SJSA1 (cell line): ENCODE measurements at regions not wholly inside any gene's neighbourhood (a gene's known extent, or its start where the extent isn't known, plus 50 kb on each side); places are given as distances from the start of the nearest gene placed in this dataset.
"Not testable (repeated sequence)": the region's sequence is repeated elsewhere in the genome, so short reads cannot be mapped to it uniquely, and the experiment has no call there.

ENCODE experiments used
- DNase-seq, 2 experiments: peaks; one replicate each; pipeline ENCODE4 v3.0.0-alpha.2; 2015 to 2020; ENCODE audit warnings: low spot score in 2 of 2, low read depth in 1 of 2
- H3K27ac ChIP-seq: fragments of 250-450 bp; sonication (Bioruptor Pico); 2 replicates; pipeline ENCODE4 v1.5.1; 2020; ENCODE audit warnings: mild to moderate bottlenecking, moderate library complexity
- H3K27me3 ChIP-seq: fragments of 250-450 bp; sonication (Bioruptor Pico); replicated peaks from 2 replicates; pipeline ENCODE4 v1.5.1; 2020; ENCODE audit warnings: mild to moderate bottlenecking, moderate library complexity
- H3K36me3 ChIP-seq: fragments of 250-450 bp; sonication (Bioruptor Pico); 2 replicates; pipeline ENCODE4 v1.5.1; 2020; ENCODE audit warnings: mild to moderate bottlenecking
- H3K4me1 ChIP-seq: fragments of 250-450 bp; sonication (Bioruptor Pico); replicated peaks from 2 replicates; pipeline ENCODE4 v1.6.1; 2021; ENCODE audit warnings: mild to moderate bottlenecking
- H3K4me3 ChIP-seq: fragments of 250-450 bp; sonication (Bioruptor Pico); 2 replicates; pipeline ENCODE4 v1.5.1; 2020; ENCODE audit warnings: mild to moderate bottlenecking
- H3K9me3 ChIP-seq: fragments of 250-450 bp; sonication (Bioruptor Pico); replicated peaks from 2 replicates; pipeline ENCODE4 v1.5.1; 2020; ENCODE audit warnings: mild to moderate bottlenecking

DNA sequence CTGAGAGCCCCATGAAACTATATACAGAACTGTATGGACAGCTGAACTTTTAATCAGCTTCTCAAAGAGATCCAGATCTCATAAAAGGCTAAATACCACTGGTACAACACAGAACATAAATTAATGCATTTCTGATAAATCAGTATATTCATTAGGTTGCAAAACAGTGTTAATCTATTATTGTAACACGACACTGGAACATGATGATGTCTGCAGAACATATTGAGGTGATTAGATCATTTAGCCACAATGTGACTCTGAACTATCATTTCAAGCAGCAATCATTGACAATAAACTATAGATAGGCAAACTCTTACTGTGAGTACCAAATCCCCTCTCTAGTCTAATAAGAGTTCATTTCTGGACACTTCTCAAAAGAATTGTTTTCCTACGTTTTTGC is 50.3 kb downstream of the GASK1B start:
- no peak overlapping the region for H3K4me3 ChIP-seq
- H3K36me3 ChIP-seq: no peaks in the 10 kb centered on the region
- DNase-seq: no peak
- no peaks in the 10 kb centered on the region for H3K9me3 ChIP-seq
- no peaks in the 10 kb centered on the region for H3K4me1 ChIP-seq
- H3K27me3 ChIP-seq: no peaks in the 10 kb centered on the region; the same call in 1 of the 2 replicates
- no peak overlapping the region for H3K27ac ChIP-seq

DNA sequence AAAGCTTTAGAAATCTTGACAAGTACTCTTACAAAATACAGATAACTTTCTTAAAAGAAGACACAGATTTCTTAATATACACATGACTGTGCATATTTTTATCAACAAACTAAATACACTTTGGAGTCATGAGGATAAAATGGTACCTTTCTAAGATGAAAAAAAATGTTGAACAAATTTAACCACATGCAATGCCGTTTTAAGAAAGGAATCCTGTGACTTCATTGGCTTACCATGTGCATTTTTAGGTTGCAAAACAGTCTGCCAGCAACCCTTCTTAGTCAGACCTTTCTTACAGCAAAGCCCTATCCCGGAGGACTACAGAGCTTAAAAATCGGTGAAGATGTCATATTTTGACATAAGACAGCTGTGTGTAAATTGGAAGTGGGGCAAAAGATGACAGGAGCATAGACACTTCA is 51.7 kb downstream of the GASK1B start:
- Histone ChIP-seq H3K4me1 (no peaks in the 10 kb centered on the region), H3K27me3 (no peaks in the 10 kb centered on the region), H3K9me3 (no peaks in the 10 kb centered on the region), H3K36me3 (no peaks in the 10 kb centered on the region), H3K4me3 (no peak overlapping the region), H3K27ac (no peak overlapping the region)
- DNase-seq: peak in 1 of 2 experiments; percentile 18

- H3K4me3 ChIP-seq: not testable (repeated sequence)
Observed at GRCh38 chr4:158120645-158121151, 52.1 kb downstream of the GASK1B start.

GRCh38 chr4:158112611-158113010 is 60.2 kb downstream of the GASK1B start:
- Histone ChIP-seq H3K9me3 (no peaks in the 10 kb centered on the region), H3K27ac (no peak overlapping the region), H3K4me3 (no peak overlapping the region), H3K4me1 (no peaks in the 10 kb centered on the region), H3K36me3 (no peaks in the 10 kb centered on the region), H3K27me3 (no peaks in the 10 kb centered on the region)
- DNase-seq: no peak

More at GRCh38 chr4:158120645-158121151, 52.1 kb downstream of the GASK1B start:
- DNase-seq, H3K36me3 ChIP-seq, H3K27ac ChIP-seq, H3K4me1 ChIP-seq, H3K27me3 ChIP-seq, H3K9me3 ChIP-seq: not testable (repeated sequence)

DNA sequence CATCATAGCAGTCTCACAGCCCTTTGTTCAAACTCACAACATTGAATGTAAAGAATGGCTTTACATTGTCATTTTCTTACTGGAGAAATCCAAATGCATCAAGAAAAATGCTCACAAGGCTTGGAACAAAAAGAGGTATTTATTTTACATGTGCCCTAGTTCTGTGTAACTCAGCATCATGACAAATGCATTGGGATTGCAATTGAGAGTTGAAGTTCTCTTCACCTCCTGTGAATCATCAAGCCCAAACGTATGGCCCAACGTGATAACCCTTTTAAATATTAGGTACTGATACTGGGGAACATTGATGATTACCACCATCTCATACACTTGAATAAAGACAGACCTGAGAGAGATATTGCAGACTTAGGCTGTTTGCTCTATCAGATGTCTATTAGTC is 61.6 kb downstream of the GASK1B start:
- Histone ChIP-seq H3K27ac (no peak overlapping the region), H3K9me3 (no peaks in the 10 kb centered on the region), H3K4me1 (no peaks in the 10 kb centered on the region), H3K36me3 (no peaks in the 10 kb centered on the region), H3K4me3 (no peak overlapping the region), H3K27me3 (no peaks in the 10 kb centered on the region)
- DNase-seq: no peak

- H3K36me3 ChIP-seq: no peaks in the 10 kb centered on the region
- H3K4me3 ChIP-seq: no peak overlapping the region
- no peak overlapping the region for H3K27ac ChIP-seq
- H3K27me3 ChIP-seq: no peaks in the 10 kb centered on the region
- no peaks in the 10 kb centered on the region for H3K4me1 ChIP-seq
- no peaks in the 10 kb centered on the region for H3K9me3 ChIP-seq
- no peak for DNase-seq
Observed at GRCh38 chr4:158102904-158103303, 69.9 kb downstream of the GASK1B start.

- Histone ChIP-seq H3K27me3 (no peaks in the 10 kb centered on the region), H3K9me3 (no peaks in the 10 kb centered on the region)
Observed at GRCh38 chr4:158099686-158100085, 73.1 kb downstream of the GASK1B start.

GRCh38 chr4:158098802-158099201 is 74.0 kb downstream of the GASK1B start:
- H3K9me3 ChIP-seq: no peaks in the 10 kb centered on the region
- H3K36me3 ChIP-seq: no peaks in the 10 kb centered on the region
- H3K4me1 ChIP-seq: no peaks in the 10 kb centered on the region
- no peak for DNase-seq
- H3K27me3 ChIP-seq: no peaks in the 10 kb centered on the region
- no peak overlapping the region for H3K4me3 ChIP-seq
- no peak overlapping the region for H3K27ac ChIP-seq

More at GRCh38 chr4:158099686-158100085, 73.1 kb downstream of the GASK1B start:
- H3K36me3 ChIP-seq: no peaks in the 10 kb centered on the region
- no peak overlapping the region for H3K27ac ChIP-seq
- no peak overlapping the region for H3K4me3 ChIP-seq
- no peaks in the 10 kb centered on the region for H3K4me1 ChIP-seq
- no peak for DNase-seq

GRCh38 chr4:158094413-158095134 is 78.3 kb downstream of the GASK1B start:
- Histone ChIP-seq H3K36me3 (no peaks in the 10 kb centered on the region), H3K27me3 (no peaks in the 10 kb centered on the region), H3K4me3 (no peak overlapping the region), H3K9me3 (no peaks in the 10 kb centered on the region), H3K4me1 (no peaks in the 10 kb centered on the region), H3K27ac (no peak overlapping the region)
- DNase-seq: no peak

DNA sequence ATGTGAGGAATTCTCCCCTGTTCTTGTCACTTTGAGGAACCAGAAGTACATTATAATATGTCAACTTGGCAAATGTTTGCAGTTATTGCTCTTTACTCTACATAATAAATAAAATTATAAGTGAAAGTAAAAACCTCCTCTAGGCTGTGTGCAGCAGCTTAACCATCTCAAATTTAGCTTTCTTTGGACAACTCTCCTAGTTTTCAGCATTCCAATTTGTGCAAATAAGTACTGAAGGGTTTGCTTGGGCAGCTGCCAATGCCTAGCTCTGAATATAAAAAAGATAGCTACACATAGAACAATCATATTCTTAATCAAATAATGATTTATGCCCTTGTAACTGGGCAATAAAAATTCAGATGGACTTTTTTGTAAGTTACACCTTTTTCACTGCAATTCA is 82.5 kb downstream of the GASK1B start:
- Histone ChIP-seq H3K27me3 (no peaks in the 10 kb centered on the region), H3K36me3 (no peaks in the 10 kb centered on the region), H3K4me1 (no peaks in the 10 kb centered on the region), H3K4me3 (no peak overlapping the region), H3K27ac (no peak overlapping the region), H3K9me3 (no peaks in the 10 kb centered on the region)
- DNase-seq: no peak

DNA sequence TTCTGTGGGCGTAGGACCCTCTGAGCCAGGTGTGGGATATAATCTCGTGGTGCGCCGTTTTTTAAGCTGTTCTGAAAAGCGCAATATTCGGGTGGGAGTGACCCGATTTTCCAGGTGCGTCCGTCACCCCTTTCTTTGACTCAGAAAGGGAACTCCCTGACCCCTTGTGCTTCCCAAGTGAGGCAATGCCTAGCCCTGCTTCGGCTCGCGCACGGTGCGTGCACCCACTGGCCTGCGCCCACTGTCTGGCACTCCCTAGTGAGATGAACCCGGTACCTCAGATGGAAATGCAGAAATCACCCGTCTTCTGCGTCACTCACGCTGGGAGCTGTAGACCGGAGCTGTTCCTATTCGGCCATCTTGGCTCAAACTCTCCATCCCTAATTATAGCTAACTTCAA is 82.9 kb downstream of the GASK1B start:
- H3K27me3 ChIP-seq, H3K36me3 ChIP-seq, DNase-seq, H3K9me3 ChIP-seq, H3K4me1 ChIP-seq, H3K4me3 ChIP-seq, H3K27ac ChIP-seq: not testable (repeated sequence)

DNA sequence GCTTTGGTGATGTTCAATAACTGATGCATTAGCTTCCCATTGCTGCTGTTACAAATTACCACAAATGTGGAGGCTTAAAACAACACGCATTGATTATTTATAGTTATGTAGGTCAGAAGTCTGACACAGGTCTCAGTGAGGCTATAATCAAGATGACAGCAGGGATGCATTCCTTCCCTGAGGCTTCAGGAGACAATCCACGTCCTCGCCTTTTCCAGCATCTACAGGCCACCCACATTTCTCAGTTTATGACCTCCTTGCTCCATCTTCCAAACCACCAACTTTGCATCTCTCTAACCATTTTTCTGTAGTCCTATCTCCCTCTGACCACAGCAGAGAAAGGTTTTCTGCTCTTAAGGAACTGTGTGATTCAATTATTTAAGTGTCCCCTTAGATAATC is 92.5 kb downstream of the GASK1B start:
- Histone ChIP-seq H3K36me3 (no peaks in the 10 kb centered on the region), H3K4me3 (no peak overlapping the region), H3K4me1 (no peaks in the 10 kb centered on the region), H3K9me3 (no peaks in the 10 kb centered on the region), H3K27me3 (no peaks in the 10 kb centered on the region), H3K27ac (no peak overlapping the region)
- DNase-seq: no peak

- H3K4me3 ChIP-seq: no peak overlapping the region
- DNase-seq: no peak
- H3K4me1 ChIP-seq: no peaks in the 10 kb centered on the region
- no peaks in the 10 kb centered on the region for H3K27me3 ChIP-seq
- H3K9me3 ChIP-seq: no peaks in the 10 kb centered on the region
- no peaks in the 10 kb centered on the region for H3K36me3 ChIP-seq
- no peak overlapping the region for H3K27ac ChIP-seq
Observed at GRCh38 chr4:158079661-158080060, 93.2 kb downstream of the GASK1B start.

DNA sequence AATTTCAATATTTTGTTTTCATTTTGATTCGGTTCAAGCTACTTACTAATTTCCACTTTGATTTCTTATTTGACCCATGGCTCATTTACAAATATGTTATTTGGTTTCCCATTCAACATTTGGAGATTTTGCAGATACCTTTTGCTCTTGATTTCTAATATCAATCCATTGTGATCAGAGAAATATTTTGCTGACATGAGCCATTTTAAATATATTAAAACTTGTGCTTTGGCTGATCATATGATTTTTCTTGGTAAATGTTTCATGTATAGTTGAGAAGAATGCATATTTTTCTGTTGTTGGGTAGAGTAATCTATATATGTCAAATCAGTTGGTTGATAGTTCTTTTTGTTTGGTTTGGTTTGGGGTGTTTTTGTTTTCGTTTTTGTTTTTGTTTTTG is 95.0 kb downstream of the GASK1B start:
- no peaks in the 10 kb centered on the region for H3K36me3 ChIP-seq
- no peak for DNase-seq
- no peak overlapping the region for H3K4me3 ChIP-seq
- no peaks in the 10 kb centered on the region for H3K4me1 ChIP-seq
- no peak overlapping the region for H3K27ac ChIP-seq
- H3K27me3 ChIP-seq: no peaks in the 10 kb centered on the region
- no peaks in the 10 kb centered on the region for H3K9me3 ChIP-seq

GRCh38 chr4:158074851-158075250 is 98.0 kb downstream of the GASK1B start:
- H3K27ac ChIP-seq: no peak overlapping the region
- no peaks in the 10 kb centered on the region for H3K36me3 ChIP-seq
- H3K4me1 ChIP-seq: no peaks in the 10 kb centered on the region
- H3K9me3 ChIP-seq: no peaks in the 10 kb centered on the region
- H3K27me3 ChIP-seq: no peaks in the 10 kb centered on the region
- no peak for DNase-seq
- no peak overlapping the region for H3K4me3 ChIP-seq
